ENCODE measurements at regions not wholly inside any gene's neighbourhood (a gene's known extent, or its start where the extent isn't known, plus 50 kb on each side); places are given as distances from the start of the nearest gene placed in this dataset.

- no peak overlapping the region for H3K4me3 ChIP-seq (ENCODE audit: low read depth, low read length)
- DNase-seq (ENCODE audit: low read depth), result no peak
- TF ChIP-seq CTCF (IDR thresholded peaks at IDR 0.05; ENCODE audit: low read depth, low read length, missing control alignments), result no peak
Measured at GRCh38 chr1:98403963-98404480, 257.5 kb upstream of the SNX7 start.

- H3K4me3 ChIP-seq (ENCODE audit: low read depth, low read length), result no peak overlapping the region
- no peak for TF ChIP-seq CTCF (IDR thresholded peaks at IDR 0.05; ENCODE audit: low read depth, low read length, missing control alignments)
- no peak for DNase-seq (ENCODE audit: low read depth)
Measured at GRCh38 chr1:98402860-98403259, 258.7 kb upstream of the SNX7 start.

- H3K4me3 ChIP-seq (ENCODE audit: low read depth, low read length), result no peak overlapping the region
- no peak for TF ChIP-seq CTCF (IDR thresholded peaks at IDR 0.05; ENCODE audit: low read depth, low read length, missing control alignments)
- DNase-seq (ENCODE audit: low read depth), result no peak
Measured at GRCh38 chr1:98400446-98400845, 261.1 kb upstream of the SNX7 start.

- DNase-seq (ENCODE audit: low read depth), result no peak
- no peak overlapping the region for H3K4me3 ChIP-seq (ENCODE audit: low read depth, low read length)
- no peak for TF ChIP-seq CTCF (IDR thresholded peaks at IDR 0.05; ENCODE audit: low read depth, low read length, missing control alignments)
Measured at GRCh38 chr1:98399218-98399617, 262.3 kb upstream of the SNX7 start.

- no peak overlapping the region for H3K4me3 ChIP-seq (ENCODE audit: low read depth, low read length)
- DNase-seq (ENCODE audit: low read depth), result no peak
- no peak for TF ChIP-seq CTCF (IDR thresholded peaks at IDR 0.05; ENCODE audit: low read depth, low read length, missing control alignments)
Measured at GRCh38 chr1:98398649-98399048, 262.9 kb upstream of the SNX7 start.

- H3K4me3 ChIP-seq (ENCODE audit: low read depth, low read length), result no peak overlapping the region
- DNase-seq (ENCODE audit: low read depth), result no peak
- TF ChIP-seq CTCF (IDR thresholded peaks at IDR 0.05; ENCODE audit: low read depth, low read length, missing control alignments), result no peak
Measured at GRCh38 chr1:98398092-98398491, 263.4 kb upstream of the SNX7 start.

GRCh38 chr1:98393719-98394118, 267.8 kb upstream of the SNX7 start:
- DNase-seq (ENCODE audit: low read depth), result no peak
- no peak overlapping the region for H3K4me3 ChIP-seq (ENCODE audit: low read depth, low read length)
- no peak for TF ChIP-seq CTCF (IDR thresholded peaks at IDR 0.05; ENCODE audit: low read depth, low read length, missing control alignments)

All from GM12864 (cell line).